Ishikawa (cell line): ENCODE measurements at regions not wholly inside any gene's neighbourhood (a gene's known extent, or its start where the extent isn't known, plus 50 kb on each side); places are given as distances from the start of the nearest gene placed in this dataset.

Experiments
- CEBPB ChIP-seq: IDR thresholded peaks from 2 replicates; pipeline ENCODE4 v1.6.1; 2012
- CREB1 ChIP-seq: IDR thresholded peaks from 2 replicates; pipeline ENCODE4 v1.6.1; 2012; ENCODE audit warnings: low read depth
- EGR1 ChIP-seq: IDR thresholded peaks from 2 replicates; pipeline ENCODE4 v1.6.1; 2012
- EP300 ChIP-seq: IDR thresholded peaks from 2 replicates; pipeline ENCODE4 v1.6.1; 2012; ENCODE audit warnings: borderline replicate concordance
- MAX ChIP-seq: IDR thresholded peaks from 2 replicates; pipeline ENCODE4 v1.6.1; 2012
- REST ChIP-seq: IDR thresholded peaks from 2 replicates; pipeline ENCODE4 v1.6.1; 2012; ENCODE audit warnings: low read depth, mild to moderate bottlenecking
- TAF1 ChIP-seq: IDR thresholded peaks from 2 replicates; pipeline ENCODE4 v1.6.1; 2012; ENCODE audit warnings: low read depth, mild to moderate bottlenecking
- TEAD4 ChIP-seq: IDR thresholded peaks from 2 replicates; pipeline ENCODE4 v1.6.1; 2012
- USF1 ChIP-seq: IDR thresholded peaks from 2 replicates; pipeline ENCODE4 v1.6.1; 2012
- YY1 ChIP-seq: IDR thresholded peaks from 2 replicates; pipeline ENCODE4 v1.6.1; 2012; ENCODE audit warnings: low read depth
- ZBTB7A ChIP-seq: IDR thresholded peaks from 2 replicates; pipeline ENCODE4 v1.6.1; 2012; ENCODE audit warnings: low read depth

GRCh38 chr10:130807721-130808120 lies 503.8 kb downstream of the TCERG1L start:
- no peak for TF ChIP-seq CREB1
- TF ChIP-seq REST = no peak
- TF ChIP-seq TAF1 = no peak
- TF ChIP-seq ZBTB7A = no peak
- TF ChIP-seq YY1 = no peak
- TF ChIP-seq TEAD4 = no peak
- no peak for TF ChIP-seq USF1
- TF ChIP-seq EGR1 = no peak
- no peak for TF ChIP-seq CEBPB
- no peak for TF ChIP-seq MAX
- no peak for TF ChIP-seq EP300
